GM18951 (cell line): ENCODE measurements at regions not wholly inside any gene's neighbourhood (a gene's known extent, or its start where the extent isn't known, plus 50 kb on each side); places are given as distances from the start of the nearest gene placed in this dataset.

ENCODE experiments used
- POLR2A ChIP-seq: IDR thresholded peaks from 4 replicates; pipeline ENCODE4 v1.6.1; 2011; ENCODE audit warnings: mild to moderate bottlenecking; ENCODE audit not compliant: insufficient read length, insufficient read depth; ENCODE audit errors: extremely low read depth
- in situ Hi-C: fragments of 300-500 bp; cut with MboI; formaldehyde crosslinking; loops from one replicate; pipeline ENCODE4 v1.12.0; 2022; ENCODE audit warnings: low sequenced_read_pairs, mixed read lengths, inconsistent platforms; ENCODE audit not compliant: unreplicated experiment

GRCh38 chr13:23990455-23990854, 93.2 kb upstream of the C1QTNF9B start:
- no peak for TF ChIP-seq POLR2A
- in situ Hi-C loops, result no loop called here

- in situ Hi-C loops, result no loop called here
- no peak for TF ChIP-seq POLR2A
These were observed 93.8 kb upstream of the C1QTNF9B start for GRCh38 chr13:23991119-23991518.

- in situ Hi-C loops, result no loop called here
- no peak for TF ChIP-seq POLR2A
These were observed 95.7 kb upstream of the C1QTNF9B start for GRCh38 chr13:23992781-23993679.

GRCh38 chr13:23993680-23993985, 96.3 kb upstream of the C1QTNF9B start:
- in situ Hi-C loops, result no loop called here
- no peak for TF ChIP-seq POLR2A

- no peak for TF ChIP-seq POLR2A
- in situ Hi-C loops, result no loop called here
These were observed 98.2 kb upstream of the C1QTNF9B start for GRCh38 chr13:23995283-23996073.

- in situ Hi-C loops, result no loop called here
- no peak for TF ChIP-seq POLR2A
These were observed 99.2 kb upstream of the C1QTNF9B start for GRCh38 chr13:23996456-23996855.

GRCh38 chr13:23999424-23999823, 102.1 kb upstream of the C1QTNF9B start:
- in situ Hi-C loops, result no loop called here
- no peak for TF ChIP-seq POLR2A

GRCh38 chr13:24002206-24002815, 105.0 kb upstream of the C1QTNF9B start:
- TF ChIP-seq POLR2A, result no peak
- in situ Hi-C loops, result no loop called here

- in situ Hi-C loops, result no loop called here
- TF ChIP-seq POLR2A, result no peak
These were observed 107.0 kb upstream of the C1QTNF9B start for GRCh38 chr13:24004142-24004899.

- TF ChIP-seq POLR2A, result no peak
- in situ Hi-C loops, result no loop called here
These were observed 107.7 kb upstream of the C1QTNF9B start for GRCh38 chr13:24004971-24005370.

- no peak for TF ChIP-seq POLR2A
- in situ Hi-C loops, result no loop called here
These were observed 108.5 kb upstream of the C1QTNF9B start for GRCh38 chr13:24005755-24006281.

- in situ Hi-C loops, result no loop called here
- TF ChIP-seq POLR2A, result no peak
These were observed 109.4 kb upstream of the C1QTNF9B start for GRCh38 chr13:24006520-24007248.
